SU-DHL-6 (cell line): ENCODE measurements at regions not wholly inside any gene's neighbourhood (a gene's known extent, or its start where the extent isn't known, plus 50 kb on each side); places are given as distances from the start of the nearest gene placed in this dataset.

Experiments used
- H2AFZ ChIP-seq: fragments of 200-600 bp; sonication (generic); 2 replicates; pipeline ENCODE4 v1.6.1; 2014; ENCODE audit warnings: low read depth, mild to moderate bottlenecking, moderate library complexity, mixed read lengths, antibody characterized with exemption, low read length; ENCODE audit not compliant: severe bottlenecking
- H3F3A ChIP-seq: fragments of 200-600 bp; shearing (Covaris generic); 2 replicates; pipeline ENCODE4 v1.6.0; 2016; ENCODE audit warnings: antibody characterized with exemption, mild to moderate bottlenecking; ENCODE audit not compliant: insufficient read depth
- H3K27ac ChIP-seq: fragments of 200-600 bp; sonication (generic); 2 replicates; pipeline ENCODE4 v1.5.1; 2016; ENCODE audit warnings: low read depth, mild to moderate bottlenecking, low read length, moderate library complexity, mixed read lengths
- H3K27me3 ChIP-seq: fragments of 200-600 bp; sonication (generic), shearing (Covaris generic); 2 replicates; pipeline ENCODE4 v1.6.0; 2014; ENCODE audit warnings: mild to moderate bottlenecking, low read length
- H3K36me3 ChIP-seq: fragments of 200-600 bp; sonication (generic); 2 replicates; pipeline ENCODE4 v1.6.1; 2014; ENCODE audit warnings: mild to moderate bottlenecking, low read length, mixed read lengths
- H3K4me2 ChIP-seq: fragments of 300-600, 200-600 bp; shearing (Covaris generic), sonication (generic); 2 replicates; pipeline ENCODE4 v1.6.0; 2014; ENCODE audit warnings: low read length, low read depth, mild to moderate bottlenecking; ENCODE audit not compliant: poor library complexity, severe bottlenecking
- H3K4me3 ChIP-seq: fragments of 200-600 bp; sonication (generic); 2 replicates; pipeline ENCODE4 v1.5.1; 2014; ENCODE audit warnings: antibody characterized with exemption, low read length, mild to moderate bottlenecking, mixed read lengths; ENCODE audit not compliant: insufficient read depth, poor library complexity, severe bottlenecking
- H3K79me2 ChIP-seq: fragments of 200-600 bp; sonication (generic); 2 replicates; pipeline ENCODE4 v1.6.1; 2014; ENCODE audit warnings: mild to moderate bottlenecking, low read length, moderate library complexity; ENCODE audit not compliant: insufficient read depth
- H3K9ac ChIP-seq: fragments of 200-600 bp; sonication (generic); 2 replicates; pipeline ENCODE4 v1.7.0; 2014; ENCODE audit warnings: mild to moderate bottlenecking, low read length
- H3K9me2 ChIP-seq: fragments of 200-600 bp; sonication (generic); replicated peaks from 2 replicates; pipeline ENCODE4 v1.6.1; 2014; ENCODE audit warnings: low read length; ENCODE audit not compliant: insufficient read depth
- H3K9me3 ChIP-seq: fragments of 200-600 bp; sonication (generic); 2 replicates; pipeline ENCODE4 v1.6.1; 2014; ENCODE audit warnings: low read length, mixed read lengths; ENCODE audit not compliant: insufficient read depth
- H4K20me1 ChIP-seq: fragments of 200-600 bp; sonication (generic); 2 replicates; pipeline ENCODE4 v1.6.1; 2014; ENCODE audit warnings: low read depth, mild to moderate bottlenecking, antibody characterized with exemption, low read length, moderate library complexity, mixed read lengths
- EZH2phosphoT487 ChIP-seq: fragments of 200-600 bp; sonication (generic), shearing (Covaris generic); conservative IDR thresholded peaks from 2 replicates; pipeline ENCODE4 v1.6.1; 2018; ENCODE audit warnings: mild to moderate bottlenecking, antibody characterized with exemption, low read length, moderate library complexity, mixed read lengths
- TF ChIP-seq, protein P1 (sequence below): fragments of 200-600 bp; sonication (generic); IDR thresholded peaks from one replicate; pipeline ENCODE4 v1.5.1; 2017; ENCODE audit warnings: antibody characterized with exemption, mild to moderate bottlenecking, low read length, moderate library complexity; ENCODE audit not compliant: insufficient read depth, poor library complexity, severe bottlenecking

DNA sequence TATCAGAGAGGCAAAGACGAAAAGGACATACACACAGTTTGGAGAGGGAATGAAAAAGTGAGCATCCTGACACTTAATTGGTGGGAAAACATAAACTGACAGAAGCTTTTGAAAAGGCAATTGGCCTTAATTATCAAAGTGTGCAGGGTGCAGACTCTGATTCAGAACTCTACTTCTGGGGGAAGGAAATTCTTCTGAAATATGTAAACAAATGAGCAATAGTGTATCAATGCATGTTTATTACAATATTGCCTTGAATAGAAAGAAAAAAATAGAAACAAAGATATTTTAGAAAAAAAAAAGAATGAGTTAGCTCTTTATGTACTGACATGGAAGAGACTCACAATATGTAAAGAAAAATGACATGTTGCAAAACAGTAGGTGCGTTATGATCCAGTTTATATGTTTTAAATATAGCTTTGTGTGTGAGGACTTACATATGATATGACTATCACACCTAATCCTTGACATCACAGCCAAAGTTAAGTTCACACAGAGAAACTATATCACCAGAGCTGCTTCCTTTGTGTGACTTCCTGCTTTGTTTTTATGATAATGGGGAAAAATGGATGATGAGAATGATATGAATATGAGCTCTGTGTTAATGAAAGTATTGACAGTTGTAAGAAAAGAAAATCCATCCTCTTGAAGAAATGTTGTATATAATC, 182.4 kb downstream of the KCTD12 start:
- Histone ChIP-seq H3K27ac (no peak overlapping the region), H3K4me2 (no peak overlapping the region), H3K4me3 (no peak overlapping the region), H4K20me1 (no peaks in the 10 kb centered on the region), H3K9me3 (no peaks in the 10 kb centered on the region), H3F3A (no peaks in the 10 kb centered on the region), H3K79me2 (no peaks in the 10 kb centered on the region), H3K9me2 (no peaks in the 10 kb centered on the region; the same call in 1 of the 2 replicates), H2AFZ (no peak overlapping the region), H3K27me3 (no peaks in the 10 kb centered on the region), H3K36me3 (no peaks in the 10 kb centered on the region), H3K9ac (no peak overlapping the region)
- TF ChIP-seq, protein P1, sequence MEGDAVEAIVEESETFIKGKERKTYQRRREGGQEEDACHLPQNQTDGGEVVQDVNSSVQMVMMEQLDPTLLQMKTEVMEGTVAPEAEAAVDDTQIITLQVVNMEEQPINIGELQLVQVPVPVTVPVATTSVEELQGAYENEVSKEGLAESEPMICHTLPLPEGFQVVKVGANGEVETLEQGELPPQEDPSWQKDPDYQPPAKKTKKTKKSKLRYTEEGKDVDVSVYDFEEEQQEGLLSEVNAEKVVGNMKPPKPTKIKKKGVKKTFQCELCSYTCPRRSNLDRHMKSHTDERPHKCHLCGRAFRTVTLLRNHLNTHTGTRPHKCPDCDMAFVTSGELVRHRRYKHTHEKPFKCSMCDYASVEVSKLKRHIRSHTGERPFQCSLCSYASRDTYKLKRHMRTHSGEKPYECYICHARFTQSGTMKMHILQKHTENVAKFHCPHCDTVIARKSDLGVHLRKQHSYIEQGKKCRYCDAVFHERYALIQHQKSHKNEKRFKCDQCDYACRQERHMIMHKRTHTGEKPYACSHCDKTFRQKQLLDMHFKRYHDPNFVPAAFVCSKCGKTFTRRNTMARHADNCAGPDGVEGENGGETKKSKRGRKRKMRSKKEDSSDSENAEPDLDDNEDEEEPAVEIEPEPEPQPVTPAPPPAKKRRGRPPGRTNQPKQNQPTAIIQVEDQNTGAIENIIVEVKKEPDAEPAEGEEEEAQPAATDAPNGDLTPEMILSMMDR = no peak
- TF ChIP-seq EZH2phosphoT487 = no peak

DNA sequence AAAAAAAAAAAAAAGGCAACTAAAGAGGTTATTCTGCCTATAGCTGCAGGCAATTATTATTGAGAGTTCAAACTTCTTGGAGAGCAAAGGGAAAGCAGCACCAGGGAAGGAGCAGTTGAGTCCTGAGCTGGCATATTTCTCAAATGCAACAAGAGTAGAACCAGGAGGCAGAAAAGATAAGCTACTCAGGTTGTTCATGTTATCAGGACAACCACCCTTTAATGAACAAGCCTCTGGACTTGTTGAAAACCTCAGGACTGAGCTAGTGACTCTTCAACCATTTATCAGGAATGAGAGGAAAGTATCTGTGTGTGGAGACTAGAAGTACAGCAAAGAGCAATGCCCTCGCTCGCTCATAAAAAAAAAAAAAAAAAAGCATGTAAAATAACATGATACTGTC, 183.0 kb downstream of the KCTD12 start:
- TF ChIP-seq EZH2phosphoT487 = no peak
- no peaks in the 10 kb centered on the region for H3K79me2 ChIP-seq
- H3F3A ChIP-seq = no peaks in the 10 kb centered on the region
- no peaks in the 10 kb centered on the region for H4K20me1 ChIP-seq
- no peak overlapping the region for H3K27ac ChIP-seq
- no peaks in the 10 kb centered on the region for H3K27me3 ChIP-seq
- H2AFZ ChIP-seq = no peak overlapping the region
- H3K9me2 ChIP-seq = no peaks in the 10 kb centered on the region; the same call in 1 of the 2 replicates
- no peak overlapping the region for H3K4me2 ChIP-seq
- no peak overlapping the region for H3K4me3 ChIP-seq
- H3K9me3 ChIP-seq = no peaks in the 10 kb centered on the region
- no peak overlapping the region for H3K9ac ChIP-seq
- no peaks in the 10 kb centered on the region for H3K36me3 ChIP-seq

DNA sequence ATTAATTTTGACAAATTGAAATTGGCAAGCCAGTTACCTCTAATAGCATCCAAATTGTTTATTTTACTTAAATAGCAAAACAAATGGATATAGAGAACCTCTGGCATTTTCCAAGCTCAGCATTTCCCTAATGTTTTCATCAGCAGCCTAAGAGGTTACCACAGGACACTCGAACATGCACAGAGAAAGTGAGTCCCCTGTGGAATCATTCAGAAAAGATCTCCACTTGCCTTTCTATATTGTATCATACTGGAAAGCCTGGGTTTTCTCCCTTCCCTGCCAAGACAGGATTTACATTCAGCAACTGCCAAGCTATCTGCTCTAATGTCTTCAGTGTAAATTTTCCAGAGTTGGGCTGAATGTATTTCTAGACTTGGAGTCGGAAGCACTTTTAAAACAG, 188.9 kb downstream of the KCTD12 start:
- TF ChIP-seq, protein P1 = no peak
- Histone ChIP-seq H3K27me3 (no peaks in the 10 kb centered on the region), H3K9me2 (no peaks in the 10 kb centered on the region; the same call in 1 of the 2 replicates), H3F3A (no peaks in the 10 kb centered on the region), H3K9me3 (no peaks in the 10 kb centered on the region), H4K20me1 (no peaks in the 10 kb centered on the region), H2AFZ (no peak overlapping the region), H3K9ac (no peak overlapping the region), H3K79me2 (no peaks in the 10 kb centered on the region), H3K4me2 (no peak overlapping the region), H3K36me3 (no peaks in the 10 kb centered on the region), H3K27ac (no peak overlapping the region), H3K4me3 (no peak overlapping the region)

DNA sequence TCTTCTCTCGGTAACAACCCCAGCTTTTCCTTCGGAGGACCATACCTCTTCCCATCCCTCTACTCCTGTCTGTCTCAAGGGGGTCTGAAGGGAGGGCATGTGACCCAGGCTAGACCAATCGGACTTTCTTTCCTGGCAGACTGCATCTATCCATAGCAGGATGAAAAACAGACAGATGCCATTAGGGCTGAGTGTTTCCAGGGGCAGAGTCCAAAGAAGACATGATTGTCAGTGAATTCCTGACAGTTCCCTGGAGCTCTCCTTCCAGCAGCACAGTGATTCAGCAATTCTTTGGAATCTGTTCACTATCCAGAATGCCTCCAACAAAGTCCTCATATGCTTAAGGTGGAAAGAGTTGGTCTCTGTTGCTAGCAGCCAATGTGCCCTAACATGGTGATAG, 189.8 kb downstream of the KCTD12 start:
- Histone ChIP-seq H3K9ac (no peak overlapping the region), H2AFZ (no peak overlapping the region)

More for the DNA sequence above, 189.8 kb downstream of the KCTD12 start:
- TF ChIP-seq, protein P1 = no peak
- no peak for TF ChIP-seq EZH2phosphoT487
- H3K27me3 ChIP-seq = no peaks in the 10 kb centered on the region
- H3K4me2 ChIP-seq = no peak overlapping the region
- no peak overlapping the region for H3K27ac ChIP-seq
- no peaks in the 10 kb centered on the region; the same call in 1 of the 2 replicates for H3K9me2 ChIP-seq
- no peak overlapping the region for H3K4me3 ChIP-seq
- no peaks in the 10 kb centered on the region for H3K79me2 ChIP-seq
- H3K9me3 ChIP-seq = no peaks in the 10 kb centered on the region
- H3K36me3 ChIP-seq = no peaks in the 10 kb centered on the region
- H3F3A ChIP-seq = no peaks in the 10 kb centered on the region
- H4K20me1 ChIP-seq = no peaks in the 10 kb centered on the region
